H1 (cell line): ENCODE measurements at regions not wholly inside any gene's neighbourhood (a gene's known extent, or its start where the extent isn't known, plus 50 kb on each side); places are given as distances from the start of the nearest gene placed in this dataset.

ENCODE experiments used
- CTCF ChIA-PET: fragments of 300-600 bp; sonication (Branson Sonifier 250); formaldehyde crosslinking; loops from one replicate; lab custom pipeline; 2021; ENCODE audit not compliant: partially characterized antibody; lab: Charles Lee
- POLR2A ChIA-PET: fragments of 300-600 bp; sonication (Branson Sonifier 250); formaldehyde crosslinking; loops from one replicate; lab custom pipeline; 2021; ENCODE audit warnings: inconsistent platforms; ENCODE audit not compliant: partially characterized antibody; lab: Charles Lee
- DNase-seq, 2 experiments: peaks; one replicate each; pipeline versions ENCODE4 v3.0.0 to v3.0.0-alpha.2; 2010 to 2022; ENCODE audit warnings: low spot score in 2 of 2, low read depth in 1 of 2, mixed read lengths in 1 of 2
- FAIRE-seq: peaks from 2 replicates; lab custom pipeline; 2011; peaks lifted over from hg19 to GRCh38; lab: Jason Lieb, UNC
- H2AFZ ChIP-seq: 2 replicates; pipeline ENCODE4 v1.8.1; 2012; ENCODE audit warnings: low read length, inconsistent platforms
- H2AK5ac ChIP-seq: 2 replicates; pipeline ENCODE4 v1.6.1; 2013; ENCODE audit warnings: low read depth, low read length
- H2BK120ac ChIP-seq: replicated peaks from 2 replicates; pipeline ENCODE3; 2013; ENCODE audit warnings: low read depth, low read length, inconsistent platforms
- H2BK12ac ChIP-seq: 2 replicates; pipeline ENCODE4 v1.6.1; 2013; ENCODE audit warnings: low read depth, low read length
- H2BK15ac ChIP-seq: 2 replicates; pipeline ENCODE4 v1.6.1; 2013; ENCODE audit warnings: low read length
- H2BK20ac ChIP-seq: 2 replicates; pipeline ENCODE4 v1.6.1; 2013; ENCODE audit warnings: low read length
- H2BK5ac ChIP-seq: 2 replicates; pipeline ENCODE4 v1.6.1; 2013; ENCODE audit warnings: low read depth, low read length
- H3K14ac ChIP-seq: 2 replicates; pipeline ENCODE4 v1.6.1; 2013; ENCODE audit warnings: inconsistent platforms; ENCODE audit not compliant: insufficient read length
- H3K18ac ChIP-seq: 2 replicates; pipeline ENCODE4 v1.6.1; 2013; ENCODE audit warnings: low read length; ENCODE audit errors: extremely low read depth
- H3K23ac ChIP-seq: 2 replicates; pipeline ENCODE4 v1.6.1; 2013; ENCODE audit warnings: inconsistent platforms; ENCODE audit not compliant: insufficient read length
- H3K23me2 ChIP-seq: 2 replicates; pipeline ENCODE4 v1.6.1; 2013; ENCODE audit warnings: low read depth, low read length
- H3K27ac ChIP-seq: 2 replicates; pipeline ENCODE4 v1.6.1; 2011; ENCODE audit warnings: low read depth, low read length, inconsistent platforms
- H3K27me3 ChIP-seq, 4 experiments: replicated peaks in 1 of 4; 1 replicate in 1 of 4; 2 replicates in 3 of 4; pipeline versions ENCODE4 v1.6.1 to v1.8.1; 2011 to 2013; ENCODE audit warnings: low read length in 3 of 4, mild to moderate bottlenecking in 3 of 4, inconsistent platforms in 2 of 4, mixed read lengths in 2 of 4, moderate library complexity in 1 of 4; ENCODE audit not compliant: control insufficient read depth in 3 of 4, insufficient read depth in 3 of 4; ENCODE audit errors: extremely low read depth in 1 of 4
- H3K36me3 ChIP-seq, 4 experiments: 2 replicates each; pipeline versions ENCODE4 v1.6.1 to v1.8.1; 2011 to 2013; ENCODE audit warnings: mild to moderate bottlenecking in 4 of 4, low read length in 3 of 4, moderate library complexity in 2 of 4, control low read depth in 1 of 4, inconsistent platforms in 1 of 4; ENCODE audit not compliant: insufficient read depth in 4 of 4, control insufficient read depth in 2 of 4
- H3K4ac ChIP-seq: replicated peaks from 2 replicates; pipeline ENCODE3; 2013; ENCODE audit warnings: low read length, low read depth, mixed read lengths, inconsistent platforms; ENCODE audit not compliant: insufficient read length
- H3K4me1 ChIP-seq, 4 experiments: replicated peaks in 1 of 4; 1 replicate in 1 of 4; 2 replicates in 3 of 4; pipeline versions ENCODE4 v1.6.1 to v1.8.1; 2011 to 2013; ENCODE audit warnings: low read length in 3 of 4, inconsistent platforms in 2 of 4, mixed read lengths in 1 of 4; ENCODE audit not compliant: insufficient read depth in 4 of 4, control insufficient read depth in 3 of 4
- H3K4me2 ChIP-seq, 2 experiments: 2 replicates each; pipeline versions ENCODE4 v1.6.1 to v1.8.1; 2011 to 2013; ENCODE audit warnings: low read depth in 2 of 2, low read length in 2 of 2, control low read depth in 1 of 2, inconsistent platforms in 1 of 2, mild to moderate bottlenecking in 1 of 2; ENCODE audit not compliant: insufficient read depth in 1 of 2
- H3K4me3 ChIP-seq, 4 experiments: fragments of 200-600, 300-600 bp in 1 of 4; sonication (generic), shearing (Covaris generic), sonication (Bioruptor Twin) in 1 of 4; 2 replicates each; pipeline versions ENCODE4 v1.5.1 to v1.8.1; 2011 to 2016; ENCODE audit warnings: low read length in 4 of 4, low read depth in 3 of 4, control low read depth in 2 of 4, inconsistent platforms in 2 of 4, mild to moderate bottlenecking in 2 of 4, mixed read lengths in 1 of 4, moderate library complexity in 1 of 4; ENCODE audit not compliant: insufficient read depth in 2 of 4; ENCODE audit errors: extremely low read depth in 1 of 4
- H3K56ac ChIP-seq: replicated peaks from 2 replicates; pipeline ENCODE3; 2013; ENCODE audit warnings: low read depth, mild to moderate bottlenecking, mixed read lengths, low read length, inconsistent platforms; ENCODE audit not compliant: insufficient read length
- H3K79me1 ChIP-seq: 2 replicates; pipeline ENCODE4 v1.6.1; 2013; ENCODE audit warnings: low read depth, low read length, control low read depth
- H3K79me2 ChIP-seq, 2 experiments: 2 replicates each; pipeline versions ENCODE4 v1.6.1 to v1.8.1; 2012 to 2013; ENCODE audit warnings: low read length in 2 of 2, mild to moderate bottlenecking in 2 of 2, inconsistent platforms in 1 of 2; ENCODE audit not compliant: insufficient read depth in 2 of 2, control insufficient read depth in 1 of 2
- H3K9ac ChIP-seq, 4 experiments: replicated peaks in 1 of 4; 1 replicate in 1 of 4; 2 replicates in 3 of 4; pipeline versions ENCODE4 v1.6.1 to v1.8.1; 2011 to 2013; ENCODE audit warnings: low read depth in 3 of 4, low read length in 3 of 4, control low read depth in 2 of 4, mild to moderate bottlenecking in 2 of 4, moderate library complexity in 2 of 4, inconsistent platforms in 1 of 4; ENCODE audit errors: extremely low read depth in 1 of 4
- H3K9me3 ChIP-seq, 2 experiments: 2 replicates each; pipeline versions ENCODE4 v1.6.1 to v1.8.1; 2012 to 2013; ENCODE audit warnings: mild to moderate bottlenecking in 2 of 2, moderate library complexity in 2 of 2, control low read depth in 1 of 2, inconsistent platforms in 1 of 2, low read depth in 1 of 2, low read length in 1 of 2, mixed read lengths in 1 of 2; ENCODE audit not compliant: insufficient read depth in 2 of 2
- H4K20me1 ChIP-seq, 2 experiments: replicated peaks in 1 of 2; 2 replicates each; pipeline versions ENCODE3 to v1.8.1; 2011 to 2013; ENCODE audit warnings: inconsistent platforms in 2 of 2, low read length in 2 of 2, mild to moderate bottlenecking in 1 of 2; ENCODE audit not compliant: insufficient read depth in 2 of 2, control insufficient read depth in 1 of 2
- H4K5ac ChIP-seq: 2 replicates; pipeline ENCODE4 v1.6.1; 2013; ENCODE audit warnings: low read length, low read depth, mixed read lengths, inconsistent platforms; ENCODE audit not compliant: insufficient read length
- H4K8ac ChIP-seq: 2 replicates; pipeline ENCODE4 v1.8.0; 2013; ENCODE audit warnings: mild to moderate bottlenecking, moderate library complexity, low read length, inconsistent platforms; ENCODE audit not compliant: insufficient read depth; ENCODE audit errors: extremely low read depth
- H4K91ac ChIP-seq: replicated peaks from 2 replicates; pipeline ENCODE3; 2013; ENCODE audit warnings: low read length, mixed read lengths, inconsistent platforms; ENCODE audit not compliant: insufficient read length
- BRCA1 ChIP-seq: IDR thresholded peaks from 2 replicates; pipeline ENCODE4 v1.6.1; 2012; ENCODE audit warnings: low read depth, low read length, improper control_type of control experiment
- EGR1 ChIP-seq: IDR thresholded peaks from 2 replicates; pipeline ENCODE4 v1.6.1; 2011; ENCODE audit warnings: low read depth, low read length, borderline replicate concordance
- JUN ChIP-seq: IDR thresholded peaks from 2 replicates; pipeline ENCODE4 v1.6.1; 2011; ENCODE audit warnings: low read depth, mild to moderate bottlenecking, improper control_type of control experiment, low read length
- POLR2A ChIP-seq, 2 experiments: IDR thresholded peaks; 1 replicate in 1 of 2; 2 replicates in 1 of 2; pipeline ENCODE4 v1.6.1; 2011; ENCODE audit warnings: low read depth in 2 of 2, low read length in 2 of 2, mild to moderate bottlenecking in 2 of 2; ENCODE audit errors: control extremely low read depth in 1 of 2
- SRF ChIP-seq: IDR thresholded peaks from 2 replicates; pipeline ENCODE4 v1.6.1; 2011; ENCODE audit warnings: mild to moderate bottlenecking, low read depth, low read length, moderate library complexity
- SUZ12 ChIP-seq: fragments of 200-600 bp; sonication (generic); IDR thresholded peaks from 2 replicates; pipeline ENCODE4 v1.6.1; 2012; ENCODE audit warnings: mild to moderate bottlenecking, inconsistent platforms, low read length, moderate library complexity, mixed read lengths
- WGBS, 2 experiments: shearing (Covaris generic) in 1 of 2; methylation state at CpG; one replicate each; pipeline versions ENCODE4 v1.1.6 to v1.1.7; 2013 to 2015; ENCODE audit warnings: low lambda C conversion rate in 2 of 2, mixed read lengths in 2 of 2, inconsistent platforms in 1 of 2, low coverage in 1 of 2, missing lambda C conversion rate in 1 of 2; ENCODE audit not compliant: insufficient replicate concordance in 2 of 2, insufficient coverage in 1 of 2, insufficient read length in 1 of 2; ENCODE audit errors: extremely low coverage in 1 of 2, missing lambda C conversion rate in 1 of 2; 5-methylcytosine and 5-hydroxymethylcytosine counted together
- TF ChIP-seq, protein P1 (sequence below), 3 experiments: IDR thresholded peaks; 1 replicate in 2 of 3; 2 replicates in 1 of 3; pipeline versions ENCODE4 v1.5.1 to v1.6.1; 2011; ENCODE audit warnings: low read length in 3 of 3, mild to moderate bottlenecking in 3 of 3, inconsistent platforms in 2 of 3, low read depth in 1 of 3, moderate library complexity in 1 of 3; ENCODE audit not compliant: insufficient read depth in 1 of 3; ENCODE audit errors: control extremely low read depth in 1 of 3

DNA sequence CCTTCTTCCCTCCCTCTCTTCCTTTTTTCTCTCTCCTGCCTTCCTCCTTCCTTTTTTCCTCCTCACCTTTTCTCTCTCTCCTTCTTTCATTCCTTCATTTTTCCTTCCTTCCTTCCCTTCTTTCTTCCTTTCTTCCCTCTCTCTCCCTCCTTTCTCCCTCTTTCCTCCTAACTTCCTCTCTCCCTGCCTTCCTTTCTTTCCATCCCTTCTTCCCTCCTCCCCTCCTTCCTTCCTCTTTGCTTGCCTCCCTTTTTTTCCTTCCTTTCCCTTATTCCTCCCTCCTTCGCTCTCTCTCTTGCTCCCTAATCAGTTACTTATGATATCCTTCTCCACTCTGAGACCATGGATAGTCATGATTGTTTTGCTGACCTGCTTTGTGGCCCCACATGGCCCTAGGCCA is 56.7 kb upstream of the PUDP start:
- DNase-seq (no peak), FAIRE-seq (no peak)
- Histone ChIP-seq H4K20me1 (no peaks in the 10 kb centered on the region), H3K4ac (no peak overlapping the region), H3K23ac (no peak overlapping the region), H4K8ac (no peak overlapping the region), H3K56ac (no peak overlapping the region), H3K79me2 (no peaks in the 10 kb centered on the region), H3K14ac (no peak overlapping the region), H3K9ac (no peak overlapping the region), H2BK15ac (no peak overlapping the region), H3K27me3 (no peaks in the 10 kb centered on the region), H2BK120ac (no peak overlapping the region), H3K4me1 (no peaks in the 10 kb centered on the region), H3K4me2 (no peak overlapping the region), H3K4me3 (no peak overlapping the region), H3K23me2 (no peaks in the 10 kb centered on the region), H2AK5ac (no peak overlapping the region), H3K36me3 (no peaks in the 10 kb centered on the region), H3K27ac (no peak overlapping the region), H2BK20ac (no peak overlapping the region), H3K79me1 (no peaks in the 10 kb centered on the region), H4K5ac (no peak overlapping the region), H3K18ac (no peak overlapping the region), H4K91ac (no peak overlapping the region), H3K9me3 (no peaks in the 10 kb centered on the region), H2AFZ (no peak overlapping the region), H2BK12ac (no peak overlapping the region), H2BK5ac (no peak overlapping the region)
- no peak for TF ChIP-seq BRCA1
- TF ChIP-seq SUZ12 = no peak
- TF ChIP-seq, protein P1, sequence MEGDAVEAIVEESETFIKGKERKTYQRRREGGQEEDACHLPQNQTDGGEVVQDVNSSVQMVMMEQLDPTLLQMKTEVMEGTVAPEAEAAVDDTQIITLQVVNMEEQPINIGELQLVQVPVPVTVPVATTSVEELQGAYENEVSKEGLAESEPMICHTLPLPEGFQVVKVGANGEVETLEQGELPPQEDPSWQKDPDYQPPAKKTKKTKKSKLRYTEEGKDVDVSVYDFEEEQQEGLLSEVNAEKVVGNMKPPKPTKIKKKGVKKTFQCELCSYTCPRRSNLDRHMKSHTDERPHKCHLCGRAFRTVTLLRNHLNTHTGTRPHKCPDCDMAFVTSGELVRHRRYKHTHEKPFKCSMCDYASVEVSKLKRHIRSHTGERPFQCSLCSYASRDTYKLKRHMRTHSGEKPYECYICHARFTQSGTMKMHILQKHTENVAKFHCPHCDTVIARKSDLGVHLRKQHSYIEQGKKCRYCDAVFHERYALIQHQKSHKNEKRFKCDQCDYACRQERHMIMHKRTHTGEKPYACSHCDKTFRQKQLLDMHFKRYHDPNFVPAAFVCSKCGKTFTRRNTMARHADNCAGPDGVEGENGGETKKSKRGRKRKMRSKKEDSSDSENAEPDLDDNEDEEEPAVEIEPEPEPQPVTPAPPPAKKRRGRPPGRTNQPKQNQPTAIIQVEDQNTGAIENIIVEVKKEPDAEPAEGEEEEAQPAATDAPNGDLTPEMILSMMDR (IDR thresholded peaks at IDR 0.05; ENCODE audit: control extremely low read depth in 1 of 3, insufficient read depth in 1 of 3, low read depth in 1 of 3, low read length in 3 of 3) = no peak
- no peak for TF ChIP-seq EGR1
- no peak for TF ChIP-seq SRF
- no peak for TF ChIP-seq POLR2A (IDR thresholded peaks at IDR 0.05; ENCODE audit: control extremely low read depth in 1 of 2, low read depth in 2 of 2, low read length in 2 of 2)
- no peak for TF ChIP-seq JUN
- WGBS, 2 experiments = no CpG with 5 or more reads among the region's 1 CpG
- CTCF ChIA-PET = no interaction called here
- POLR2A ChIA-PET = no interaction called here
